ENCODE measurements at regions not wholly inside any gene's neighbourhood (a gene's known extent, or its start where the extent isn't known, plus 50 kb on each side); places are given as distances from the start of the nearest gene placed in this dataset.

- TF ChIP-seq POLR2A (IDR thresholded peaks at IDR 0.05) (no peak), CTCF (IDR thresholded peaks at IDR 0.05) (no peak)
Measured at GRCh38 chr7:138170298-138170697, 94.0 kb downstream of the AKR1D1 start.
